ENCODE measurements at regions not wholly inside any gene's neighbourhood (a gene's known extent, or its start where the extent isn't known, plus 50 kb on each side); places are given as distances from the start of the nearest gene placed in this dataset.

GRCh38 chr6:108758884-108759283 lies 89.3 kb upstream of the ARMC2 start:
- no peak for DNase-seq (ENCODE audit: low read depth)
- TF ChIP-seq CTCF (IDR thresholded peaks at IDR 0.05; ENCODE audit: insufficient read depth, low read depth, low read length): no peak
- H3K4me3 ChIP-seq (ENCODE audit: low read depth, low read length): no peak overlapping the region
- ChIA-PET POLR2A (no interaction called here), CTCF (interaction anchor here (0.7 kb wide), 1 partner anchor 14 kb away, joined by 3 read pairs; no protein-coding TSS in a partner anchor)
- peaks cover 1% of the 10 kb centered on the region for H3K27me3 ChIP-seq (ENCODE audit: control insufficient read depth, insufficient read depth, low read length)
- H3K36me3 ChIP-seq (ENCODE audit: control insufficient read depth, insufficient read depth, low read length): no peaks in the 10 kb centered on the region

- Histone ChIP-seq H3K27me3 (ENCODE audit: control insufficient read depth, insufficient read depth, low read length) (peaks cover 1% of the 10 kb centered on the region), H3K36me3 (ENCODE audit: control insufficient read depth, insufficient read depth, low read length) (no peaks in the 10 kb centered on the region), H3K4me3 (ENCODE audit: low read depth, low read length) (no peak overlapping the region)
- ChIA-PET CTCF (interaction anchor here (0.6 to 0.9 kb wide), 2 partner anchors 25 to 75 kb away, joined by 3 read pairs; no protein-coding TSS in a partner anchor), POLR2A (no interaction called here)
- no peak for TF ChIP-seq CTCF (IDR thresholded peaks at IDR 0.05; ENCODE audit: insufficient read depth, low read depth, low read length)
- no peak for DNase-seq (ENCODE audit: low read depth)
These were observed 87.8 kb upstream of the ARMC2 start for GRCh38 chr6:108760126-108761050.

GRCh38 chr6:108762394-108762793 lies 85.8 kb upstream of the ARMC2 start:
- H3K4me3 ChIP-seq (ENCODE audit: low read depth, low read length): no peak overlapping the region
- ChIA-PET CTCF (no interaction called here), POLR2A (no interaction called here)
- H3K36me3 ChIP-seq (ENCODE audit: control insufficient read depth, insufficient read depth, low read length): no peaks in the 10 kb centered on the region
- peaks cover 1% of the 10 kb centered on the region for H3K27me3 ChIP-seq (ENCODE audit: control insufficient read depth, insufficient read depth, low read length)
- no peak for TF ChIP-seq CTCF (IDR thresholded peaks at IDR 0.05; ENCODE audit: insufficient read depth, low read depth, low read length)
- DNase-seq (ENCODE audit: low read depth): no peak

GRCh38 chr6:108763931-108764579 lies 84.2 kb upstream of the ARMC2 start:
- CTCF ChIA-PET: interaction anchor here (0.6 kb wide), 1 partner anchor 14 kb away, joined by 3 read pairs; no protein-coding TSS in a partner anchor
- no peak for TF ChIP-seq CTCF (IDR thresholded peaks at IDR 0.05; ENCODE audit: insufficient read depth, low read depth, low read length)
- POLR2A ChIA-PET: no interaction called here
- DNase-seq (ENCODE audit: low read depth): no peak
- peaks cover 1% of the 10 kb centered on the region for H3K27me3 ChIP-seq (ENCODE audit: control insufficient read depth, insufficient read depth, low read length)
- H3K36me3 ChIP-seq (ENCODE audit: control insufficient read depth, insufficient read depth, low read length): no peaks in the 10 kb centered on the region
- H3K4me3 ChIP-seq (ENCODE audit: low read depth, low read length): no peak overlapping the region

GRCh38 chr6:108764580-108764950 lies 83.7 kb upstream of the ARMC2 start:
- Histone ChIP-seq H3K36me3 (ENCODE audit: control insufficient read depth, insufficient read depth, low read length) (no peaks in the 10 kb centered on the region), H3K27me3 (ENCODE audit: control insufficient read depth, insufficient read depth, low read length) (peaks cover 1% of the 10 kb centered on the region), H3K4me3 (ENCODE audit: low read depth, low read length) (no peak overlapping the region)
- TF ChIP-seq CTCF (IDR thresholded peaks at IDR 0.05; ENCODE audit: insufficient read depth, low read depth, low read length): no peak
- ChIA-PET POLR2A (no interaction called here), CTCF (no interaction called here)
- DNase-seq (ENCODE audit: low read depth): no peak
